ENCODE measurements at regions not wholly inside any gene's neighbourhood (a gene's known extent, or its start where the extent isn't known, plus 50 kb on each side); places are given as distances from the start of the nearest gene placed in this dataset.

- intact Hi-C loops (cut with DNase I), result no loop called here
- ATAC-seq (ENCODE audit: poor library complexity) (no peak), DNase-seq (no peak)
Observed at GRCh38 chr4:37742149-37742548, 56.0 kb upstream of the RELL1 start.

GRCh38 chr4:37741564-37741963 lies 55.4 kb upstream of the RELL1 start:
- ATAC-seq (ENCODE audit: poor library complexity), result no peak

GRCh38 chr4:37740546-37740945 lies 54.4 kb upstream of the RELL1 start:
- DNase-seq, result no peak
- ATAC-seq (ENCODE audit: poor library complexity), result no peak
- intact Hi-C loops (cut with DNase I), result no loop called here

More at GRCh38 chr4:37741564-37741963, 55.4 kb upstream of the RELL1 start:
- no peak for DNase-seq
- intact Hi-C loops (cut with DNase I), result no loop called here

GRCh38 chr4:37737466-37737865 lies 51.3 kb upstream of the RELL1 start:
- intact Hi-C loops (cut with DNase I), result no loop called here
- no peak for ATAC-seq (ENCODE audit: poor library complexity)
- no peak for DNase-seq

Measured in Right ventricle myocardium superior (tissue), 1 donor.